ENCODE measurements at regions not wholly inside any gene's neighbourhood (a gene's known extent, or its start where the extent isn't known, plus 50 kb on each side); places are given as distances from the start of the nearest gene placed in this dataset.

DNA sequence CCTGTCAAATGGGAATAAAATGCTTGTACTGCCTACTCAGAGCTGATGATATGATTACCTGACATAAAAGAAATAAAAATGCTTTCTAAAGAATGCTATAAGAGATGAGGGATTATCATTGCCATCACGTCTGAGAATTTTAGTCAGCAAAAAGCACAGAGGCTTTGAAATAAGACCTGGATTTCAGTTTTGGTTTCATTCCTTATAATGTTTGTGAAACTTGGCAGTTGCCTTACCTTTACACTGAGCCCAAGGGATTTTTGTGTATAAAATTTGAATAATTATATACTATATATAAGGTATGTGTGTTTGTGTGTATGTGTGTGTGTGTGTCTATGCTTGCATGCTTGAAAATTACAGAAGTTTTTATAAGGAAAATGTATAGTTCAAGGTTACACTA lies 634.8 kb upstream of the BCHE start:
- no peak overlapping the region for H3K4me3 ChIP-seq (ENCODE audit: low read length)
- no peaks in the 10 kb centered on the region for H4K20me1 ChIP-seq (ENCODE audit: insufficient read depth)
- no peaks in the 10 kb centered on the region for H3K79me2 ChIP-seq (replicated peaks; ENCODE audit: insufficient read depth, low read length)
- no peak overlapping the region for H3K9ac ChIP-seq (ENCODE audit: low read length)
- H3K27me3 ChIP-seq (ENCODE audit: insufficient read depth, low read depth, low read length), result no peaks in the 10 kb centered on the region
- TF ChIP-seq MXI1 (conservative IDR thresholded peaks at IDR 0.05; ENCODE audit: poor library complexity, severe bottlenecking) (no peak), RAD21 (conservative IDR thresholded peaks at IDR 0.05) (no peak), EZH2 (IDR thresholded peaks at IDR 0.05; ENCODE audit: borderline replicate concordance, insufficient read depth, low read length, poor library complexity, severe bottlenecking) (no peak), SMC3 (conservative IDR thresholded peaks at IDR 0.05; ENCODE audit: poor library complexity) (no peak), TAF1 (IDR thresholded peaks at IDR 0.05; ENCODE audit: low read depth) (no peak), EP300 (conservative IDR thresholded peaks at IDR 0.05; ENCODE audit: poor library complexity, severe bottlenecking) (no peak), POLR2AphosphoS5 (IDR thresholded peaks at IDR 0.05) (no peak)
- TF ChIP-seq, protein P1, sequence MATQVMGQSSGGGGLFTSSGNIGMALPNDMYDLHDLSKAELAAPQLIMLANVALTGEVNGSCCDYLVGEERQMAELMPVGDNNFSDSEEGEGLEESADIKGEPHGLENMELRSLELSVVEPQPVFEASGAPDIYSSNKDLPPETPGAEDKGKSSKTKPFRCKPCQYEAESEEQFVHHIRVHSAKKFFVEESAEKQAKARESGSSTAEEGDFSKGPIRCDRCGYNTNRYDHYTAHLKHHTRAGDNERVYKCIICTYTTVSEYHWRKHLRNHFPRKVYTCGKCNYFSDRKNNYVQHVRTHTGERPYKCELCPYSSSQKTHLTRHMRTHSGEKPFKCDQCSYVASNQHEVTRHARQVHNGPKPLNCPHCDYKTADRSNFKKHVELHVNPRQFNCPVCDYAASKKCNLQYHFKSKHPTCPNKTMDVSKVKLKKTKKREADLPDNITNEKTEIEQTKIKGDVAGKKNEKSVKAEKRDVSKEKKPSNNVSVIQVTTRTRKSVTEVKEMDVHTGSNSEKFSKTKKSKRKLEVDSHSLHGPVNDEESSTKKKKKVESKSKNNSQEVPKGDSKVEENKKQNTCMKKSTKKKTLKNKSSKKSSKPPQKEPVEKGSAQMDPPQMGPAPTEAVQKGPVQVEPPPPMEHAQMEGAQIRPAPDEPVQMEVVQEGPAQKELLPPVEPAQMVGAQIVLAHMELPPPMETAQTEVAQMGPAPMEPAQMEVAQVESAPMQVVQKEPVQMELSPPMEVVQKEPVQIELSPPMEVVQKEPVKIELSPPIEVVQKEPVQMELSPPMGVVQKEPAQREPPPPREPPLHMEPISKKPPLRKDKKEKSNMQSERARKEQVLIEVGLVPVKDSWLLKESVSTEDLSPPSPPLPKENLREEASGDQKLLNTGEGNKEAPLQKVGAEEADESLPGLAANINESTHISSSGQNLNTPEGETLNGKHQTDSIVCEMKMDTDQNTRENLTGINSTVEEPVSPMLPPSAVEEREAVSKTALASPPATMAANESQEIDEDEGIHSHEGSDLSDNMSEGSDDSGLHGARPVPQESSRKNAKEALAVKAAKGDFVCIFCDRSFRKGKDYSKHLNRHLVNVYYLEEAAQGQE (IDR thresholded peaks at IDR 0.05; ENCODE audit: borderline replicate concordance), result no peak
- TF ChIP-seq, protein P2, sequence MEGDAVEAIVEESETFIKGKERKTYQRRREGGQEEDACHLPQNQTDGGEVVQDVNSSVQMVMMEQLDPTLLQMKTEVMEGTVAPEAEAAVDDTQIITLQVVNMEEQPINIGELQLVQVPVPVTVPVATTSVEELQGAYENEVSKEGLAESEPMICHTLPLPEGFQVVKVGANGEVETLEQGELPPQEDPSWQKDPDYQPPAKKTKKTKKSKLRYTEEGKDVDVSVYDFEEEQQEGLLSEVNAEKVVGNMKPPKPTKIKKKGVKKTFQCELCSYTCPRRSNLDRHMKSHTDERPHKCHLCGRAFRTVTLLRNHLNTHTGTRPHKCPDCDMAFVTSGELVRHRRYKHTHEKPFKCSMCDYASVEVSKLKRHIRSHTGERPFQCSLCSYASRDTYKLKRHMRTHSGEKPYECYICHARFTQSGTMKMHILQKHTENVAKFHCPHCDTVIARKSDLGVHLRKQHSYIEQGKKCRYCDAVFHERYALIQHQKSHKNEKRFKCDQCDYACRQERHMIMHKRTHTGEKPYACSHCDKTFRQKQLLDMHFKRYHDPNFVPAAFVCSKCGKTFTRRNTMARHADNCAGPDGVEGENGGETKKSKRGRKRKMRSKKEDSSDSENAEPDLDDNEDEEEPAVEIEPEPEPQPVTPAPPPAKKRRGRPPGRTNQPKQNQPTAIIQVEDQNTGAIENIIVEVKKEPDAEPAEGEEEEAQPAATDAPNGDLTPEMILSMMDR (IDR thresholded peaks at IDR 0.05; ENCODE audit: poor library complexity, severe bottlenecking), result no peak
- no peak overlapping the region for H2AFZ ChIP-seq (ENCODE audit: low read depth, low read length)
- no peaks in the 10 kb centered on the region for H3F3A ChIP-seq (ENCODE audit: insufficient read depth, low read length, poor library complexity, severe bottlenecking)
- no peak overlapping the region for H3K27ac ChIP-seq (ENCODE audit: low read length)
- no peaks in the 10 kb centered on the region for H3K9me3 ChIP-seq (ENCODE audit: low read length)
- H3K4me2 ChIP-seq (ENCODE audit: low read length), result no peak overlapping the region
- no peaks in the 10 kb centered on the region for H3K36me3 ChIP-seq (ENCODE audit: insufficient read depth, low read length)
- no peaks in the 10 kb centered on the region for H3K9me2 ChIP-seq (ENCODE audit: insufficient read depth, low read length)

DNA sequence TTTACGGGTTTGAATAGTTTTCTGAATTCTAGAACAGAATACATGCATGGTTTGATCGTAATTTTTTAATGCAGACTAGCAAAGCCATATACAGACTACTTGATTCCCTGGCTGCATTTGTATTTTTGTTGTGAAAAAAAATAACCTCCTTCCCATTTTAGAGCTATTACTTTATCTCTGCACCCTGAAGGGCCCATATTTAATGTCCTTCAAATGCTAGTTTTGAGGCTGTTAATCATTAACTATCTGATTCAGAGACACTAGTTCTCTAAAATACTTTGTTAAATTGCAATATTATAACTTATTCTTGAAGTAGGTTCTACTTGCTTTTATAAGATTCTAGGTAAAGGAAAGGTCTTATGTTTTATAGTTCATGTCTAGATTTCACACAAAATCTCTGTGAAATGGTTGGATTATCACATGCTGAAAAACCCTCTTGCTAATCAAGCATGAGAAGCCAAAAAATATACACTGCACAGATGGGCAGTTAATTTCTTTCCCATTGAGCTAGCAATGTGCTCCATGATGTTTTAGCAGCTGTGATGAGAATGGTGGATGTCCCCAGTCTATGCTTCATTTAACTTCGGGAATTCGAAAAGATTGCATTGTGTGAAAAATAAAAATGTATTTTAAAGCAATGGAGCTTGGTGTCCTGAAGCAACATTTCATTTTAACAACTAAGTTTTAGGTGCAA lies 634.0 kb upstream of the BCHE start:
- H3K4me3 ChIP-seq (ENCODE audit: low read length), result no peak overlapping the region
- no peaks in the 10 kb centered on the region for H3K27me3 ChIP-seq (ENCODE audit: insufficient read depth, low read depth, low read length)
- H3K9me3 ChIP-seq (ENCODE audit: low read length), result no peaks in the 10 kb centered on the region
- no peak overlapping the region for H2AFZ ChIP-seq (ENCODE audit: low read depth, low read length)
- no peak for TF ChIP-seq SMC3 (conservative IDR thresholded peaks at IDR 0.05; ENCODE audit: poor library complexity)
- no peak for TF ChIP-seq MXI1 (conservative IDR thresholded peaks at IDR 0.05; ENCODE audit: poor library complexity, severe bottlenecking)
- TF ChIP-seq, protein P2 (IDR thresholded peaks at IDR 0.05; ENCODE audit: poor library complexity, severe bottlenecking), result no peak
- TF ChIP-seq EZH2 (IDR thresholded peaks at IDR 0.05; ENCODE audit: borderline replicate concordance, insufficient read depth, low read length, poor library complexity, severe bottlenecking), result no peak
- no peak for TF ChIP-seq TAF1 (IDR thresholded peaks at IDR 0.05; ENCODE audit: low read depth)
- TF ChIP-seq, protein P1 (IDR thresholded peaks at IDR 0.05; ENCODE audit: borderline replicate concordance), result no peak
- no peak for TF ChIP-seq RAD21 (conservative IDR thresholded peaks at IDR 0.05)
- no peak for TF ChIP-seq POLR2AphosphoS5 (IDR thresholded peaks at IDR 0.05)
- TF ChIP-seq EP300 (conservative IDR thresholded peaks at IDR 0.05; ENCODE audit: poor library complexity, severe bottlenecking), result no peak
- H3K9ac ChIP-seq (ENCODE audit: low read length), result no peak overlapping the region
- no peak overlapping the region for H3K27ac ChIP-seq (ENCODE audit: low read length)
- no peaks in the 10 kb centered on the region for H3K36me3 ChIP-seq (ENCODE audit: insufficient read depth, low read length)
- no peak overlapping the region for H3K4me2 ChIP-seq (ENCODE audit: low read length)
- H3F3A ChIP-seq (ENCODE audit: insufficient read depth, low read length, poor library complexity, severe bottlenecking), result no peaks in the 10 kb centered on the region
- H4K20me1 ChIP-seq (ENCODE audit: insufficient read depth), result no peaks in the 10 kb centered on the region
- no peaks in the 10 kb centered on the region for H3K79me2 ChIP-seq (replicated peaks; ENCODE audit: insufficient read depth, low read length)
- H3K9me2 ChIP-seq (ENCODE audit: insufficient read depth, low read length), result no peaks in the 10 kb centered on the region

All from neural cell (in vitro differentiated cells).